ENCODE measurements at regions not wholly inside any gene's neighbourhood (a gene's known extent, or its start where the extent isn't known, plus 50 kb on each side); places are given as distances from the start of the nearest gene placed in this dataset.

- no peak for DNase-seq (ENCODE audit: low read depth)
- in situ Hi-C loops (cut with HindIII; ENCODE audit: low pct_unique_long_range_greater_than_20kb, low sequenced_read_pairs) = no loop called here
These were observed 929.3 kb downstream of the PCDH19 start for GRCh38 chrX:99480728-99481127.

GRCh38 chrX:99469439-99469838 lies 940.6 kb downstream of the PCDH19 start:
- no peak for DNase-seq (ENCODE audit: low read depth)
- in situ Hi-C loops (cut with HindIII; ENCODE audit: low pct_unique_long_range_greater_than_20kb, low sequenced_read_pairs) = no loop called here

- in situ Hi-C loops (cut with HindIII; ENCODE audit: low pct_unique_long_range_greater_than_20kb, low sequenced_read_pairs) = no loop called here
- DNase-seq (ENCODE audit: low read depth) = no peak
These were observed 941.1 kb downstream of the PCDH19 start for GRCh38 chrX:99468993-99469392.

- no peak for DNase-seq (ENCODE audit: low read depth)
- in situ Hi-C loops (cut with HindIII; ENCODE audit: low pct_unique_long_range_greater_than_20kb, low sequenced_read_pairs) = no loop called here
These were observed 948.9 kb downstream of the PCDH19 start for GRCh38 chrX:99461223-99461622.

GRCh38 chrX:99445336-99445735 lies 964.7 kb downstream of the PCDH19 start:
- DNase-seq (ENCODE audit: low read depth) = no peak
- in situ Hi-C loops (cut with HindIII; ENCODE audit: low pct_unique_long_range_greater_than_20kb, low sequenced_read_pairs) = no loop called here

GRCh38 chrX:99421796-99422195 lies 988.3 kb downstream of the PCDH19 start:
- no peak for DNase-seq (ENCODE audit: low read depth)
- in situ Hi-C loops (cut with HindIII; ENCODE audit: low pct_unique_long_range_greater_than_20kb, low sequenced_read_pairs) = no loop called here

GRCh38 chrX:99415470-99415869 lies 994.6 kb downstream of the PCDH19 start:
- DNase-seq (ENCODE audit: low read depth) = no peak
- in situ Hi-C loops (cut with HindIII; ENCODE audit: low pct_unique_long_range_greater_than_20kb, low sequenced_read_pairs) = no loop called here

- no peak for DNase-seq (ENCODE audit: low read depth)
- in situ Hi-C loops (cut with HindIII; ENCODE audit: low pct_unique_long_range_greater_than_20kb, low sequenced_read_pairs) = no loop called here
These were observed 996.8 kb downstream of the PCDH19 start for GRCh38 chrX:99413317-99413716.

GRCh38 chrX:99398545-99398944 lies 1011.5 kb downstream of the PCDH19 start:
- DNase-seq (ENCODE audit: low read depth) = no peak
- in situ Hi-C loops (cut with HindIII; ENCODE audit: low pct_unique_long_range_greater_than_20kb, low sequenced_read_pairs) = no loop called here

- in situ Hi-C loops (cut with HindIII; ENCODE audit: low pct_unique_long_range_greater_than_20kb, low sequenced_read_pairs) = no loop called here
- DNase-seq (ENCODE audit: low read depth) = no peak
These were observed 1012.2 kb downstream of the PCDH19 start for GRCh38 chrX:99397879-99398278.

GRCh38 chrX:99394456-99394855 lies 1015.6 kb downstream of the PCDH19 start:
- no peak for DNase-seq (ENCODE audit: low read depth)
- in situ Hi-C loops (cut with HindIII; ENCODE audit: low pct_unique_long_range_greater_than_20kb, low sequenced_read_pairs) = no loop called here

GRCh38 chrX:99384594-99385374 lies 1025.3 kb downstream of the PCDH19 start:
- in situ Hi-C loops (cut with HindIII; ENCODE audit: low pct_unique_long_range_greater_than_20kb, low sequenced_read_pairs) = no loop called here
- no peak for DNase-seq (ENCODE audit: low read depth)

GRCh38 chrX:99383786-99384185 lies 1026.3 kb downstream of the PCDH19 start:
- DNase-seq (ENCODE audit: low read depth) = no peak
- in situ Hi-C loops (cut with HindIII; ENCODE audit: low pct_unique_long_range_greater_than_20kb, low sequenced_read_pairs) = no loop called here

GRCh38 chrX:99371976-99372595 lies 1038.0 kb downstream of the PCDH19 start:
- in situ Hi-C loops (cut with HindIII; ENCODE audit: low pct_unique_long_range_greater_than_20kb, low sequenced_read_pairs) = no loop called here
- DNase-seq (ENCODE audit: low read depth) = no peak

- no peak for DNase-seq (ENCODE audit: low read depth)
- in situ Hi-C loops (cut with HindIII; ENCODE audit: low pct_unique_long_range_greater_than_20kb, low sequenced_read_pairs) = no loop called here
These were observed 1056.7 kb downstream of the PCDH19 start for GRCh38 chrX:99353412-99353811.

- in situ Hi-C loops (cut with HindIII; ENCODE audit: low pct_unique_long_range_greater_than_20kb, low sequenced_read_pairs) = no loop called here
- no peak for DNase-seq (ENCODE audit: low read depth)
These were observed 1061.8 kb downstream of the PCDH19 start for GRCh38 chrX:99348256-99348655.

- no peak for DNase-seq (ENCODE audit: low read depth)
- in situ Hi-C loops (cut with HindIII; ENCODE audit: low pct_unique_long_range_greater_than_20kb, low sequenced_read_pairs) = no loop called here
These were observed 1101.8 kb downstream of the PCDH19 start for GRCh38 chrX:99308302-99308701.

- no peak for DNase-seq (ENCODE audit: low read depth)
- in situ Hi-C loops (cut with HindIII; ENCODE audit: low pct_unique_long_range_greater_than_20kb, low sequenced_read_pairs) = no loop called here
These were observed 1104.5 kb downstream of the PCDH19 start for GRCh38 chrX:99305573-99305972.

GRCh38 chrX:99301990-99302389 lies 1108.1 kb downstream of the PCDH19 start:
- in situ Hi-C loops (cut with HindIII; ENCODE audit: low pct_unique_long_range_greater_than_20kb, low sequenced_read_pairs) = no loop called here
- no peak for DNase-seq (ENCODE audit: low read depth)

GRCh38 chrX:99271641-99272040 lies 1138.4 kb downstream of the PCDH19 start:
- no peak for DNase-seq (ENCODE audit: low read depth)
- in situ Hi-C loops (cut with HindIII; ENCODE audit: low pct_unique_long_range_greater_than_20kb, low sequenced_read_pairs) = no loop called here
